ENCODE measurements at regions not wholly inside any gene's neighbourhood (a gene's known extent, or its start where the extent isn't known, plus 50 kb on each side); places are given as distances from the start of the nearest gene placed in this dataset.
"Not testable (repeated sequence)": the region's sequence is repeated elsewhere in the genome, so short reads cannot be mapped to it uniquely, and the experiment has no call there.

DNA sequence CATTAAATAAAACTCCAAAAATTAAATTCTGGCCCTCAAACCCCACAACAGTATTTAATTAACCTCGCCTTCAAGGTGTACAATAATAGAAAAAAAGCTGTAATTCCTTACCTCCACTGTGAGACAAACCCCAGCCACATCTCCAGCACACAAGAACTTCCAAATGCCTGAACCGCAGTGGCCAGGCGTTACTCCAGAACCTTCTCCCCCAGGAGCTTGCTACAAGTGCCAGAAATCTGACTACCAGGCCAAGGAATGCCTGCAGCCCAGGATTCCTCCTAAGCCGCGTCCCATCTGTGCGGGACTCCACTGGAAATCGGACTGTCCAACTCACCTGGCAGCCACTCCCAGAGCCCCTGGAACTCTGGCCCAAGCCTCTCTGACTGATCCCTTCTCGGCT, 163.2 kb downstream of the ADRA2C start:
- H3K4me3 ChIP-seq (ENCODE audit: control insufficient read depth in 1 of 7, extremely low read depth in 1 of 7, insufficient read depth in 4 of 7, low read depth in 2 of 7, low read length in 6 of 7); H3K9me3 ChIP-seq (ENCODE audit: control extremely low read depth in 1 of 5, control insufficient read depth in 4 of 5, insufficient read depth in 2 of 5, low read depth in 1 of 5, low read length in 4 of 5); H3K36me3 ChIP-seq (ENCODE audit: control insufficient read depth in 4 of 4, insufficient read depth in 4 of 4, low read length in 3 of 4); CTCF ChIA-PET; POLR2A ChIA-PET; H3K27ac ChIP-seq (ENCODE audit: insufficient read depth in 1 of 2, low read depth in 1 of 2, low read length in 2 of 2, poor library complexity in 1 of 2, severe bottlenecking in 2 of 2); H3K27me3 ChIP-seq (replicated peaks in 2 of 5; ENCODE audit: control insufficient read depth in 4 of 5, insufficient read depth in 5 of 5, low read length in 4 of 5); H3K4me1 ChIP-seq (ENCODE audit: control extremely low read depth in 1 of 4, control insufficient read depth in 4 of 4, insufficient read depth in 4 of 4, low read length in 3 of 4); DNase-seq: not testable (repeated sequence)
- 84% methylated on average over 4 of the region's 8 CpGs for WGBS (ENCODE audit: insufficient coverage)

- CTCF ChIA-PET; DNase-seq; POLR2A ChIA-PET; H3K27me3 ChIP-seq (replicated peaks in 2 of 5; ENCODE audit: control insufficient read depth in 4 of 5, insufficient read depth in 5 of 5, low read length in 4 of 5); H3K36me3 ChIP-seq (ENCODE audit: control insufficient read depth in 4 of 4, insufficient read depth in 4 of 4, low read length in 3 of 4); H3K27ac ChIP-seq (ENCODE audit: insufficient read depth in 1 of 2, low read depth in 1 of 2, low read length in 2 of 2, poor library complexity in 1 of 2, severe bottlenecking in 2 of 2); H3K4me3 ChIP-seq (ENCODE audit: control insufficient read depth in 1 of 7, extremely low read depth in 1 of 7, insufficient read depth in 4 of 7, low read depth in 2 of 7, low read length in 6 of 7); H3K4me1 ChIP-seq (ENCODE audit: control extremely low read depth in 1 of 4, control insufficient read depth in 4 of 4, insufficient read depth in 4 of 4, low read length in 3 of 4); H3K9me3 ChIP-seq (ENCODE audit: control extremely low read depth in 1 of 5, control insufficient read depth in 4 of 5, insufficient read depth in 2 of 5, low read depth in 1 of 5, low read length in 4 of 5): not testable (repeated sequence)
- 90% methylated on average over 6 of the region's 8 CpGs for WGBS (ENCODE audit: insufficient coverage)
Observed at GRCh38 chr4:3932734-3933133, 166.5 kb downstream of the ADRA2C start.

GRCh38 chr4:3935406-3935805, 169.2 kb downstream of the ADRA2C start:
- H3K27ac ChIP-seq (ENCODE audit: insufficient read depth in 1 of 2, low read depth in 1 of 2, low read length in 2 of 2, poor library complexity in 1 of 2, severe bottlenecking in 2 of 2); H3K9me3 ChIP-seq (ENCODE audit: control extremely low read depth in 1 of 5, control insufficient read depth in 4 of 5, insufficient read depth in 2 of 5, low read depth in 1 of 5, low read length in 4 of 5); CTCF ChIA-PET; POLR2A ChIA-PET; H3K36me3 ChIP-seq (ENCODE audit: control insufficient read depth in 4 of 4, insufficient read depth in 4 of 4, low read length in 3 of 4); H3K4me1 ChIP-seq (ENCODE audit: control extremely low read depth in 1 of 4, control insufficient read depth in 4 of 4, insufficient read depth in 4 of 4, low read length in 3 of 4); DNase-seq; H3K4me3 ChIP-seq (ENCODE audit: control insufficient read depth in 1 of 7, extremely low read depth in 1 of 7, insufficient read depth in 4 of 7, low read depth in 2 of 7, low read length in 6 of 7); H3K27me3 ChIP-seq (replicated peaks in 2 of 5; ENCODE audit: control insufficient read depth in 4 of 5, insufficient read depth in 5 of 5, low read length in 4 of 5): not testable (repeated sequence)
- WGBS (ENCODE audit: insufficient coverage) = 91% methylated on average over 9 of the region's 10 CpGs

GRCh38 chr4:3936184-3936583, 170.0 kb downstream of the ADRA2C start:
- no peaks in the 10 kb centered on the region for H3K27me3 ChIP-seq (replicated peaks in 2 of 5; ENCODE audit: control insufficient read depth in 4 of 5, insufficient read depth in 5 of 5, low read length in 4 of 5)
- no peaks in the 10 kb centered on the region for H3K4me1 ChIP-seq (ENCODE audit: control extremely low read depth in 1 of 4, control insufficient read depth in 4 of 4, insufficient read depth in 4 of 4, low read length in 3 of 4)

GRCh38 chr4:3937849-3938562, 171.8 kb downstream of the ADRA2C start:
- H3K4me1 ChIP-seq (ENCODE audit: control extremely low read depth in 1 of 4, control insufficient read depth in 4 of 4, insufficient read depth in 4 of 4, low read length in 3 of 4); H3K9me3 ChIP-seq (ENCODE audit: control extremely low read depth in 1 of 5, control insufficient read depth in 4 of 5, insufficient read depth in 2 of 5, low read depth in 1 of 5, low read length in 4 of 5); CTCF ChIA-PET; POLR2A ChIA-PET; H3K27me3 ChIP-seq (replicated peaks in 2 of 5; ENCODE audit: control insufficient read depth in 4 of 5, insufficient read depth in 5 of 5, low read length in 4 of 5); H3K36me3 ChIP-seq (ENCODE audit: control insufficient read depth in 4 of 4, insufficient read depth in 4 of 4, low read length in 3 of 4); H3K4me3 ChIP-seq (ENCODE audit: control insufficient read depth in 1 of 7, extremely low read depth in 1 of 7, insufficient read depth in 4 of 7, low read depth in 2 of 7, low read length in 6 of 7); H3K27ac ChIP-seq (ENCODE audit: insufficient read depth in 1 of 2, low read depth in 1 of 2, low read length in 2 of 2, poor library complexity in 1 of 2, severe bottlenecking in 2 of 2): not testable (repeated sequence)
- DNase-seq = peak; percentile 8 to 43 (median 39)
- 91% methylated on average over 4 of the region's 18 CpGs for WGBS (ENCODE audit: insufficient coverage)

More at GRCh38 chr4:3936184-3936583, 170.0 kb downstream of the ADRA2C start:
- no peak overlapping the region for H3K4me3 ChIP-seq (ENCODE audit: control insufficient read depth in 1 of 7, extremely low read depth in 1 of 7, insufficient read depth in 4 of 7, low read depth in 2 of 7, low read length in 6 of 7)
- ChIA-PET CTCF (no interaction called here), POLR2A (no interaction called here)
- no peaks in the 10 kb centered on the region for H3K36me3 ChIP-seq (ENCODE audit: control insufficient read depth in 4 of 4, insufficient read depth in 4 of 4, low read length in 3 of 4)
- no peak overlapping the region for H3K27ac ChIP-seq (ENCODE audit: insufficient read depth in 1 of 2, low read depth in 1 of 2, low read length in 2 of 2, poor library complexity in 1 of 2, severe bottlenecking in 2 of 2)
- 93% methylated on average over 10 of the region's 13 CpGs for WGBS (ENCODE audit: insufficient coverage)
- DNase-seq = no peak
- H3K9me3 ChIP-seq (ENCODE audit: control extremely low read depth in 1 of 5, control insufficient read depth in 4 of 5, insufficient read depth in 2 of 5, low read depth in 1 of 5, low read length in 4 of 5) = no peaks in the 10 kb centered on the region

GRCh38 chr4:3938676-3939075, 172.5 kb downstream of the ADRA2C start:
- POLR2A ChIA-PET; H3K9me3 ChIP-seq (ENCODE audit: control extremely low read depth in 1 of 5, control insufficient read depth in 4 of 5, insufficient read depth in 2 of 5, low read depth in 1 of 5, low read length in 4 of 5); H3K4me1 ChIP-seq (ENCODE audit: control extremely low read depth in 1 of 4, control insufficient read depth in 4 of 4, insufficient read depth in 4 of 4, low read length in 3 of 4); H3K27me3 ChIP-seq (replicated peaks in 2 of 5; ENCODE audit: control insufficient read depth in 4 of 5, insufficient read depth in 5 of 5, low read length in 4 of 5); H3K4me3 ChIP-seq (ENCODE audit: control insufficient read depth in 1 of 7, extremely low read depth in 1 of 7, insufficient read depth in 4 of 7, low read depth in 2 of 7, low read length in 6 of 7); H3K36me3 ChIP-seq (ENCODE audit: control insufficient read depth in 4 of 4, insufficient read depth in 4 of 4, low read length in 3 of 4); DNase-seq; H3K27ac ChIP-seq (ENCODE audit: insufficient read depth in 1 of 2, low read depth in 1 of 2, low read length in 2 of 2, poor library complexity in 1 of 2, severe bottlenecking in 2 of 2); CTCF ChIA-PET: not testable (repeated sequence)
- WGBS (ENCODE audit: insufficient coverage) = 89% methylated on average over 8 of the region's 8 CpGs

DNA sequence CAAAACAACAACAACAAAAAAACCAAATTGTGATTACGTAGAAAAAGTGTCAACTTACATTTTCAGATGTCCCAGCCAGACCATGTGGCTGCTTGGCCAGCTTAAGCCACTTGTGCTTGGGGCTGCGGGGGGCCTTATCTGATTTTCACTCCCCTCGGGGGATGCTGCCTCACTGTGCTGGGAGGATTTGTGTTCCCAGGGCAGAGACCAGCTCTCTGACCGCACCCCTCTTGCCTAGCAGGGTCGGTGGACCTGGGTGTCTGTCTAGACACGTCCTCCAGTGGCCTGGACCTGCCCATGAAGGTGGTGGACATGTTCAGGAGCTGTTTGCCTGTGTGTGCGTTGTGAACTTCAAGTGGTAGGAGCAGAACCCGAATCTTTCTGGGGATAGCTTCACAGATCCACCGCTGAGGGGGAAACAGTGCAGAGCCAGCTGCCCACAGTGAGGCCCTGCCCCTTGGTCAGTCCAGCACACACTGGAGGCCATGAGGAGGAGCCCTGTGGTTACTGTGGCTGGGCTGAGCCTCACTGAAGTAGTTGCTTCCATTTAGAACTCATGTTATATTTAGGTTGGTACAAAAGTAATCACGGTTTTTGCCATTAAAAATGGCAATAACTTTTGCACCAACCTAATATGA, 173.9 kb downstream of the ADRA2C start:
- H3K27me3 ChIP-seq (replicated peaks in 2 of 5; ENCODE audit: control insufficient read depth in 4 of 5, insufficient read depth in 5 of 5, low read length in 4 of 5); DNase-seq; H3K27ac ChIP-seq (ENCODE audit: insufficient read depth in 1 of 2, low read depth in 1 of 2, low read length in 2 of 2, poor library complexity in 1 of 2, severe bottlenecking in 2 of 2); H3K4me1 ChIP-seq (ENCODE audit: control extremely low read depth in 1 of 4, control insufficient read depth in 4 of 4, insufficient read depth in 4 of 4, low read length in 3 of 4); H3K36me3 ChIP-seq (ENCODE audit: control insufficient read depth in 4 of 4, insufficient read depth in 4 of 4, low read length in 3 of 4); CTCF ChIA-PET; POLR2A ChIA-PET; H3K9me3 ChIP-seq (ENCODE audit: control extremely low read depth in 1 of 5, control insufficient read depth in 4 of 5, insufficient read depth in 2 of 5, low read depth in 1 of 5, low read length in 4 of 5); H3K4me3 ChIP-seq (ENCODE audit: control insufficient read depth in 1 of 7, extremely low read depth in 1 of 7, insufficient read depth in 4 of 7, low read depth in 2 of 7, low read length in 6 of 7): not testable (repeated sequence)
- WGBS (ENCODE audit: insufficient coverage) = 74% methylated on average over 7 of the region's 10 CpGs
